ENCODE measurements at regions not wholly inside any gene's neighbourhood (a gene's known extent, or its start where the extent isn't known, plus 50 kb on each side); places are given as distances from the start of the nearest gene placed in this dataset.

- no peaks in the 10 kb centered on the region for H4K20me1 ChIP-seq (ENCODE audit: insufficient read depth, low read length, poor library complexity, severe bottlenecking)
- no peak overlapping the region for H3K9ac ChIP-seq (ENCODE audit: low read depth, low read length, poor library complexity, severe bottlenecking)
- H3K4me3 ChIP-seq (ENCODE audit: low read length, poor library complexity, severe bottlenecking) = no peak overlapping the region
- no peaks in the 10 kb centered on the region for H3F3A ChIP-seq (ENCODE audit: low read depth)
- no peaks in the 10 kb centered on the region for H3K79me2 ChIP-seq (ENCODE audit: insufficient read depth, low read length)
- H3K4me2 ChIP-seq (ENCODE audit: low read depth, low read length, poor library complexity, severe bottlenecking) = no peak overlapping the region
- H2AFZ ChIP-seq (ENCODE audit: low read length) = no peak overlapping the region
- no peaks in the 10 kb centered on the region for H3K27me3 ChIP-seq (ENCODE audit: insufficient read depth, low read length, poor library complexity, severe bottlenecking)
- peaks cover 27% of the 10 kb centered on the region for H3K9me3 ChIP-seq (ENCODE audit: insufficient read depth, low read depth, low read length)
- H3K9me2 ChIP-seq (replicated peaks; ENCODE audit: low read depth, low read length) = no peaks in the 10 kb centered on the region
- no peaks in the 10 kb centered on the region for H3K36me3 ChIP-seq (ENCODE audit: insufficient read depth, low read length)
- H3K4me1 ChIP-seq (ENCODE audit: insufficient read depth, low read length, poor library complexity, severe bottlenecking) = no peaks in the 10 kb centered on the region
- TF ChIP-seq, protein P1, sequence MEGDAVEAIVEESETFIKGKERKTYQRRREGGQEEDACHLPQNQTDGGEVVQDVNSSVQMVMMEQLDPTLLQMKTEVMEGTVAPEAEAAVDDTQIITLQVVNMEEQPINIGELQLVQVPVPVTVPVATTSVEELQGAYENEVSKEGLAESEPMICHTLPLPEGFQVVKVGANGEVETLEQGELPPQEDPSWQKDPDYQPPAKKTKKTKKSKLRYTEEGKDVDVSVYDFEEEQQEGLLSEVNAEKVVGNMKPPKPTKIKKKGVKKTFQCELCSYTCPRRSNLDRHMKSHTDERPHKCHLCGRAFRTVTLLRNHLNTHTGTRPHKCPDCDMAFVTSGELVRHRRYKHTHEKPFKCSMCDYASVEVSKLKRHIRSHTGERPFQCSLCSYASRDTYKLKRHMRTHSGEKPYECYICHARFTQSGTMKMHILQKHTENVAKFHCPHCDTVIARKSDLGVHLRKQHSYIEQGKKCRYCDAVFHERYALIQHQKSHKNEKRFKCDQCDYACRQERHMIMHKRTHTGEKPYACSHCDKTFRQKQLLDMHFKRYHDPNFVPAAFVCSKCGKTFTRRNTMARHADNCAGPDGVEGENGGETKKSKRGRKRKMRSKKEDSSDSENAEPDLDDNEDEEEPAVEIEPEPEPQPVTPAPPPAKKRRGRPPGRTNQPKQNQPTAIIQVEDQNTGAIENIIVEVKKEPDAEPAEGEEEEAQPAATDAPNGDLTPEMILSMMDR (conservative IDR thresholded peaks at IDR 0.05; ENCODE audit: low read length) = no peak
- TF ChIP-seq EZH2phosphoT487 (IDR thresholded peaks at IDR 0.05; ENCODE audit: borderline replicate concordance) = no peak
Measured at GRCh38 chr12:31906557-31907301, 52.5 kb upstream of the RESF1 start.

DNA sequence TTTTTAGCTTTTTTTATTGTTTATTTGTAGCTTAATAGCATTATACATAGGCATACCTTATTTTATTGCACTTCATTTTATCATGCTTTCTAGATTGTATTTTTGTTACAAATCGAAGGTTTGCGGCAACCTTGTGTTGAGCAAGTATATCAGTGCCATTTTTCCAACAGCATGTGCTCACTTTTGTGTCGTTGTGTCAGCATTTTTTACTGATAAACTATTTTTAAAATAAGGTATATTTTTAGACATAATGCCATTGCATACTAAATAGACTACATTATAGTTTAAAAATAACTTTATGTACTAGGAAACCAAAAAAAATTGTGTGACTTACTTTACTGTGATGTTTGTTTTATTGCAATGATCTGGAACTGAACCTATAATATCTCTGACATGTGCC lies 56.2 kb upstream of the RESF1 start:
- H3K9me3 ChIP-seq (ENCODE audit: insufficient read depth, low read depth, low read length) = peaks cover 42% of the 10 kb centered on the region; the same call in 1 of the 2 replicates
- TF ChIP-seq, protein P1 (conservative IDR thresholded peaks at IDR 0.05; ENCODE audit: low read length) = no peak
- TF ChIP-seq EZH2phosphoT487 (IDR thresholded peaks at IDR 0.05; ENCODE audit: borderline replicate concordance) = no peak

GRCh38 chr12:31900271-31900670 lies 58.9 kb upstream of the RESF1 start:
- H3K4me2 ChIP-seq (ENCODE audit: low read depth, low read length, poor library complexity, severe bottlenecking) = no peak overlapping the region
- TF ChIP-seq EZH2phosphoT487 (IDR thresholded peaks at IDR 0.05; ENCODE audit: borderline replicate concordance) = no peak
- TF ChIP-seq, protein P1 (conservative IDR thresholded peaks at IDR 0.05; ENCODE audit: low read length) = no peak
- H2AFZ ChIP-seq (ENCODE audit: low read length) = no peak overlapping the region

More for the DNA sequence above, 56.2 kb upstream of the RESF1 start:
- H4K20me1 ChIP-seq (ENCODE audit: insufficient read depth, low read length, poor library complexity, severe bottlenecking) = no peaks in the 10 kb centered on the region
- H3K4me1 ChIP-seq (ENCODE audit: insufficient read depth, low read length, poor library complexity, severe bottlenecking) = peaks cover 12% of the 10 kb centered on the region
- no peaks in the 10 kb centered on the region for H3K36me3 ChIP-seq (ENCODE audit: insufficient read depth, low read length)
- no peak overlapping the region for H3K4me3 ChIP-seq (ENCODE audit: low read length, poor library complexity, severe bottlenecking)
- H3K9ac ChIP-seq (ENCODE audit: low read depth, low read length, poor library complexity, severe bottlenecking) = no peak overlapping the region
- no peaks in the 10 kb centered on the region for H3K27me3 ChIP-seq (ENCODE audit: insufficient read depth, low read length, poor library complexity, severe bottlenecking)
- H3F3A ChIP-seq (ENCODE audit: low read depth) = no peaks in the 10 kb centered on the region
- no peak overlapping the region for H2AFZ ChIP-seq (ENCODE audit: low read length)
- no peak overlapping the region for H3K4me2 ChIP-seq (ENCODE audit: low read depth, low read length, poor library complexity, severe bottlenecking)
- H3K9me2 ChIP-seq (replicated peaks; ENCODE audit: low read depth, low read length) = no peaks in the 10 kb centered on the region
- no peaks in the 10 kb centered on the region for H3K79me2 ChIP-seq (ENCODE audit: insufficient read depth, low read length)

More at GRCh38 chr12:31900271-31900670, 58.9 kb upstream of the RESF1 start:
- Histone ChIP-seq H3K9ac (ENCODE audit: low read depth, low read length, poor library complexity, severe bottlenecking) (no peak overlapping the region), H4K20me1 (ENCODE audit: insufficient read depth, low read length, poor library complexity, severe bottlenecking) (no peaks in the 10 kb centered on the region), H3F3A (ENCODE audit: low read depth) (peaks cover 19% of the 10 kb centered on the region), H3K9me2 (replicated peaks; ENCODE audit: low read depth, low read length) (no peaks in the 10 kb centered on the region), H3K27me3 (ENCODE audit: insufficient read depth, low read length, poor library complexity, severe bottlenecking) (no peaks in the 10 kb centered on the region), H3K79me2 (ENCODE audit: insufficient read depth, low read length) (no peaks in the 10 kb centered on the region), H3K9me3 (ENCODE audit: insufficient read depth, low read depth, low read length) (peaks cover 34% of the 10 kb centered on the region), H3K4me1 (ENCODE audit: insufficient read depth, low read length, poor library complexity, severe bottlenecking) (peaks cover 35% of the 10 kb centered on the region), H3K4me3 (ENCODE audit: low read length, poor library complexity, severe bottlenecking) (no peak overlapping the region), H3K36me3 (ENCODE audit: insufficient read depth, low read length) (no peaks in the 10 kb centered on the region; the same call in 1 of the 2 replicates)

Measured in Loucy (cell line).